ENCODE measurements at regions not wholly inside any gene's neighbourhood (a gene's known extent, or its start where the extent isn't known, plus 50 kb on each side); places are given as distances from the start of the nearest gene placed in this dataset.

DNA sequence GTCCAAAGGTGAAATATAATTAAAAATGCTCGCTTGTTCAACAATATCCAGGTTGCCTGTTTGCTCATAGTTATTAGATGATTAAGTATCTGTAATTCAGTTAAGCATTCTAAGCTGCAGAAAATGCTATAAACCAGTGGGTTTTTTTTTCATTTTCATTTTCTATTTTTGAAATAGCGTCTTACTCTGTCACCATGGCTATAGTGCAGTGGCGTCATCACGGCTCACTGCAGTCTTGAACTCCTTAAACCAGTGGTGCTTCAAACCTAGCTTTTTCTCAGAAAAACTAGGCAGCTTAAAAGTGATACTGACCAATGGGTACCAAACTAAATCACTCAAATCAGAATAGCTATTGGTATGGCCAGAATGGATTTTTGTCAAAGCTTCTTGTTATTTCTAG is 925.2 kb downstream of the TSN start:
- DNase-seq = no peak
- peaks cover 0 to 3% (median 1%) of the 10 kb centered on the region in 3 donors for H3K27me3 Mint-ChIP-seq (ENCODE audit: low read depth in 3 of 3)

DNA sequence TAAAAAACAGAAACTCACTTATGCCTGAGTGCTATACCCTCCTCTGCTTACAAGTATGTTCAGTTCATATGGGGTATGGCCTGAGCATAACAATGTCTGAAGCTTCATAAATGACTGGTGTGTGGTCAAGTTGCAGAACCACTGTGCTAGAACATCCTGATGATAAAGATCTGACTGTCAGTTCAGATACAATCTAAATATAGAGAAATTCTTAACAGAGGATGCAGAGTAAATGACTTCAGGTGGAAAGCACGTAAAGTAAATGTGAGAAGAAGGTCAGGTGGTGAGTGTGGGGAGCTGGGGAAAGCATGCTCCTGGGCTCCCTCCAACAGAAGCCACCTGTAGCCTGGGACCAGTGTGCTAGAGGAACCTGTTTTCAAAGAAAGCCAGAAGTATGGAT is 926.2 kb downstream of the TSN start:
- no peaks in the 10 kb centered on the region for H3K79me2 ChIP-seq (ENCODE audit: insufficient read depth, low read length)
- intact Hi-C loops (cut with micrococcal nuclease) = no loop called here
- Mint-ChIP-seq H3K9me3 (peaks cover 4 to 19% (median 8%) of the 10 kb centered on the region in 7 donors), H3K27me3 (ENCODE audit: low read depth in 3 of 3) (peaks cover 0 to 3% (median 1%) of the 10 kb centered on the region in 3 donors), H3K27ac (no peak overlapping the region), H3K36me3 (no peaks in the 10 kb centered on the region), H3K4me3 (no peak overlapping the region), H3K4me1 (no peaks in the 10 kb centered on the region)
- no peak for TF ChIP-seq CTCF (IDR thresholded peaks at IDR 0.05)
- no peak overlapping the region for H3K27ac ChIP-seq (ENCODE audit: low read depth in 1 of 2, low read length in 2 of 2)
- H3K36me3 ChIP-seq (replicated peaks in 1 of 2; ENCODE audit: control insufficient read depth in 1 of 2, insufficient read depth in 2 of 2, low read length in 2 of 2) = no peaks in the 10 kb centered on the region
- 57% methylated on average over 1 of the region's 1 CpG for WGBS (ENCODE audit: insufficient coverage)
- DNase-seq = no peak
- no peak overlapping the region for H3K4me2 ChIP-seq (replicated peaks; ENCODE audit: extremely low read depth, low read length, poor library complexity, severe bottlenecking)
- no peaks in the 10 kb centered on the region for H3K4me1 ChIP-seq (ENCODE audit: control insufficient read depth in 1 of 2, insufficient read depth in 2 of 2, low read length in 2 of 2)
- no peaks in the 10 kb centered on the region for H3K27me3 ChIP-seq (ENCODE audit: control insufficient read depth in 2 of 2, insufficient read depth in 2 of 2, low read length in 2 of 2)
- no peak overlapping the region for H3K4me3 ChIP-seq (replicated peaks in 1 of 3; ENCODE audit: low read depth in 2 of 3, low read length in 3 of 3)
- no peak overlapping the region for H3K9ac ChIP-seq (ENCODE audit: insufficient read depth, low read length, poor library complexity, severe bottlenecking)
- no peaks in the 10 kb centered on the region for H4K20me1 ChIP-seq (ENCODE audit: insufficient read depth, low read length)
- no peak overlapping the region for H2AFZ ChIP-seq (ENCODE audit: insufficient read depth, low read depth, low read length, poor library complexity, severe bottlenecking)
- peaks cover 0 to 7% of the 10 kb centered on the region in 2 donors for H3K9me3 ChIP-seq (replicated peaks in 1 of 2; ENCODE audit: control insufficient read depth in 1 of 2, insufficient read depth in 1 of 2, low read length in 2 of 2)

More for the DNA sequence above, 925.2 kb downstream of the TSN start:
- Histone ChIP-seq H3K9me3 (replicated peaks in 1 of 2; ENCODE audit: control insufficient read depth in 1 of 2, insufficient read depth in 1 of 2, low read length in 2 of 2) (peaks cover 0 to 11% of the 10 kb centered on the region in 2 donors), H3K36me3 (replicated peaks in 1 of 2; ENCODE audit: control insufficient read depth in 1 of 2, insufficient read depth in 2 of 2, low read length in 2 of 2) (no peaks in the 10 kb centered on the region), H3K4me2 (replicated peaks; ENCODE audit: extremely low read depth, low read length, poor library complexity, severe bottlenecking) (no peak overlapping the region), H3K4me3 (replicated peaks in 1 of 3; ENCODE audit: low read depth in 2 of 3, low read length in 3 of 3) (no peak overlapping the region), H3K4me1 (ENCODE audit: control insufficient read depth in 1 of 2, insufficient read depth in 2 of 2, low read length in 2 of 2) (no peaks in the 10 kb centered on the region), H2AFZ (ENCODE audit: insufficient read depth, low read depth, low read length, poor library complexity, severe bottlenecking) (no peak overlapping the region), H4K20me1 (ENCODE audit: insufficient read depth, low read length) (no peaks in the 10 kb centered on the region), H3K27ac (ENCODE audit: low read depth in 1 of 2, low read length in 2 of 2) (no peak overlapping the region), H3K27me3 (ENCODE audit: control insufficient read depth in 2 of 2, insufficient read depth in 2 of 2, low read length in 2 of 2) (no peaks in the 10 kb centered on the region), H3K79me2 (ENCODE audit: insufficient read depth, low read length) (no peaks in the 10 kb centered on the region), H3K9ac (ENCODE audit: insufficient read depth, low read length, poor library complexity, severe bottlenecking) (no peak overlapping the region)
- 91% methylated on average over 4 of the region's 4 CpGs for WGBS (ENCODE audit: insufficient coverage)
- Mint-ChIP-seq H3K36me3 (no peaks in the 10 kb centered on the region), H3K27ac (no peak overlapping the region), H3K9me3 (peaks cover 4 to 19% (median 9%) of the 10 kb centered on the region in 7 donors), H3K4me3 (no peak overlapping the region), H3K4me1 (no peaks in the 10 kb centered on the region)
- TF ChIP-seq CTCF (IDR thresholded peaks at IDR 0.05) = no peak
- intact Hi-C loops (cut with micrococcal nuclease) = no loop called here
